NB4 (cell line): ENCODE measurements at regions not wholly inside any gene's neighbourhood (a gene's known extent, or its start where the extent isn't known, plus 50 kb on each side); places are given as distances from the start of the nearest gene placed in this dataset.

Source experiments
- CTCF ChIP-seq: IDR thresholded peaks from one replicate; pipeline ENCODE4 v1.5.1; 2012; ENCODE audit warnings: low read depth, low read length
- MAX ChIP-seq: IDR thresholded peaks from 2 replicates; pipeline ENCODE4 v1.6.1; 2011; ENCODE audit warnings: low read depth, low read length
- MYC ChIP-seq: IDR thresholded peaks from 2 replicates; pipeline ENCODE4 v1.6.1; 2011; ENCODE audit warnings: low read depth, low read length
- POLR2A ChIP-seq: IDR thresholded peaks from 2 replicates; pipeline ENCODE4 v1.6.1; 2011; ENCODE audit warnings: mild to moderate bottlenecking; ENCODE audit not compliant: insufficient read length; ENCODE audit errors: extremely low read depth

GRCh38 chr3:48067271-48067670 is 51.1 kb upstream of the MAP4 start:
- TF ChIP-seq MAX = no peak
- no peak for TF ChIP-seq CTCF
- no peak for TF ChIP-seq POLR2A
- no peak for TF ChIP-seq MYC
